VCaP (cell line): ENCODE measurements at regions not wholly inside any gene's neighbourhood (a gene's known extent, or its start where the extent isn't known, plus 50 kb on each side); places are given as distances from the start of the nearest gene placed in this dataset.

Experiments
- H3K27ac ChIP-seq: fragments of 450-650 bp; 2 replicates; pipeline ENCODE4 v1.5.1; 2017
- CTCF ChIP-seq: fragments of 450-650 bp; conservative IDR thresholded peaks from 2 replicates; pipeline ENCODE4 v1.5.1; 2017; ENCODE audit warnings: mild to moderate bottlenecking, moderate library complexity

- H3K27ac ChIP-seq, result peak overlapping the region; percentile 67
- TF ChIP-seq CTCF, result no peak
Measured at GRCh38 chr17:36705283-36705795, 104.0 kb downstream of the MRM1 start.

GRCh38 chr17:36705874-36706731 is 104.7 kb downstream of the MRM1 start:
- peak overlapping the region; percentile 67 for H3K27ac ChIP-seq
- TF ChIP-seq CTCF, result peak; percentile 98

- no peak overlapping the region for H3K27ac ChIP-seq
- TF ChIP-seq CTCF, result no peak
Measured at GRCh38 chr17:36707904-36708303, 106.5 kb downstream of the MRM1 start.

DNA sequence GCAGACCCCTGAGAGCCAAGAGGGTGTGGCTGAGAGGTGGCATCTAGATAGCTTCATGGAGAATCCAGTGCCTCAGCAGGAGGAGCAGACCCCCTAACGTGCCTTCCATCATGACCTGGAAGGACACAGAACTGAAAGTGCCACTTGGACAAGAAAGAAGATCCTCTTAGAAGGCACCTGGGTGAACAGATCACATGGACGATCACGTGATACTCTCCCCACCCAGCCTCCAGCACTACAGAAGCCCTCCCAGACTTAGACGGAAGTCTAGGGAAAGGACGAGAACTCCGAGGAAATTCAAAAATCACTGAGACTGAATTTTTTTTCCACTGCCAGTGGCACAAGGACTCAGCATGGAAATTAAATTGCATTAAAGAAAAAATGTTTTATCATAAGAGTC is 113.4 kb downstream of the MRM1 start:
- TF ChIP-seq CTCF, result no peak
- no peak overlapping the region for H3K27ac ChIP-seq

DNA sequence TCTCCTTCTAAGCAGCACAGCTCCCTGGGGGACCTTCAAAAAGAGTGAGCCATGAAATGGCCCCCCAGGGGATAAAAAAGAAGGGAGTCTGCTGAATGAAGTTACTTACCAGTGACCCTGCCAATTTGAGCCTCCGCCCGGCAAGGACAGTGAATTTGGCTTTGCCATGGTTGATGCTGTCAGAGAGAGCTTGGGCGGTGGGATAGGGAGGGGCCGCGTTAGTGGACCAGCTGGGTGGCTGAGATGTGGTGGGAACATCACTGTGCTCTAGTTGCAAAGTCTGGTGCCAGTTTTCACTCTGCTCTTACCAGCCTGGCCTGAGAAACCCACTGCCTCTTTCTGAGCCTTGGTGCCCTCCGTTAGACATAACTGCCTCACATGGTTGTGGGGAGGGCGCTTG is 114.6 kb downstream of the MRM1 start:
- no peak for TF ChIP-seq CTCF
- H3K27ac ChIP-seq, result no peak overlapping the region

- no peak for TF ChIP-seq CTCF
- H3K27ac ChIP-seq, result no peak overlapping the region
Measured at GRCh38 chr17:36717088-36717487, 115.7 kb downstream of the MRM1 start.

GRCh38 chr17:36720131-36720530 is 118.7 kb downstream of the MRM1 start:
- H3K27ac ChIP-seq, result peak overlapping the region; percentile 93; the same call in 1 of the 2 replicates
- no peak for TF ChIP-seq CTCF
